ENCODE measurements at regions not wholly inside any gene's neighbourhood (a gene's known extent, or its start where the extent isn't known, plus 50 kb on each side); places are given as distances from the start of the nearest gene placed in this dataset.

GRCh38 chr9:89799221-89799620 is 194.4 kb downstream of the GADD45G start:
- Histone ChIP-seq H2AK5ac (ENCODE audit: low read depth, low read length) (no peak overlapping the region; the same call in 1 of the 2 replicates), H3K36me3 (ENCODE audit: control insufficient read depth in 2 of 4, insufficient read depth in 4 of 4, low read length in 3 of 4) (no peaks in the 10 kb centered on the region), H3K23me2 (ENCODE audit: low read depth, low read length) (no peaks in the 10 kb centered on the region), H3K9ac (replicated peaks in 1 of 4; ENCODE audit: extremely low read depth in 1 of 4, low read depth in 3 of 4, low read length in 3 of 4) (no peak overlapping the region), H3K4me1 (replicated peaks in 1 of 4; ENCODE audit: control insufficient read depth in 3 of 4, insufficient read depth in 4 of 4, low read length in 3 of 4) (peaks cover 0 to 4% (median under 1%) of the 10 kb centered on the region in 4 experiments; a peak in 3 of 7 replicates), H2BK5ac (ENCODE audit: low read depth, low read length) (no peak overlapping the region), H3K4ac (replicated peaks; ENCODE audit: insufficient read length, low read depth, low read length) (no peak overlapping the region), H3K4me2 (ENCODE audit: insufficient read depth in 1 of 2, low read depth in 2 of 2, low read length in 2 of 2) (no peak overlapping the region), H2BK20ac (ENCODE audit: low read length) (no peak overlapping the region), H2BK120ac (replicated peaks; ENCODE audit: low read depth, low read length) (no peak overlapping the region), H3K79me2 (ENCODE audit: control insufficient read depth in 1 of 2, insufficient read depth in 2 of 2, low read length in 2 of 2) (no peaks in the 10 kb centered on the region), H3K79me1 (ENCODE audit: low read depth, low read length) (no peaks in the 10 kb centered on the region), H3K23ac (ENCODE audit: insufficient read length) (no peak overlapping the region), H3K9me3 (ENCODE audit: insufficient read depth in 2 of 2, low read depth in 1 of 2, low read length in 1 of 2) (no peaks in the 10 kb centered on the region), H2BK15ac (ENCODE audit: low read length) (no peak overlapping the region), H3K4me3 (ENCODE audit: extremely low read depth in 1 of 4, insufficient read depth in 2 of 4, low read depth in 3 of 4, low read length in 4 of 4) (no peak overlapping the region), H2AFZ (ENCODE audit: low read length) (0 out of 2 replicates have a peak overlapping the region, but pooled peaks have one; percentile 29), H3K27me3 (replicated peaks in 1 of 4; ENCODE audit: control insufficient read depth in 3 of 4, extremely low read depth in 1 of 4, insufficient read depth in 3 of 4, low read length in 3 of 4) (no peaks in the 10 kb centered on the region), H4K91ac (replicated peaks; ENCODE audit: insufficient read length, low read length) (no peak overlapping the region), H3K56ac (replicated peaks; ENCODE audit: insufficient read length, low read depth, low read length) (no peak overlapping the region), H2BK12ac (ENCODE audit: low read depth, low read length) (no peak overlapping the region), H4K8ac (ENCODE audit: extremely low read depth, insufficient read depth, low read length) (no peak overlapping the region), H3K18ac (ENCODE audit: extremely low read depth, low read length) (no peak overlapping the region), H4K20me1 (replicated peaks in 1 of 2; ENCODE audit: control insufficient read depth in 1 of 2, insufficient read depth in 2 of 2, low read length in 2 of 2) (no peaks in the 10 kb centered on the region), H3K14ac (ENCODE audit: insufficient read length) (no peak overlapping the region), H4K5ac (ENCODE audit: insufficient read length, low read depth, low read length) (no peak overlapping the region), H3K27ac (ENCODE audit: low read depth, low read length) (no peak overlapping the region)
- WGBS, 2 experiments (ENCODE audit: extremely low coverage in 1 of 2, insufficient coverage in 1 of 2, insufficient read length in 1 of 2, insufficient replicate concordance in 2 of 2, low coverage in 1 of 2, low lambda C conversion rate in 2 of 2, missing lambda C conversion rate in 1 of 2) = 86% methylated on average over 7 of the region's 7 CpGs; no CpG with 5 or more reads in 1 of the 2 experiments
- DNase-seq (ENCODE audit: low read depth in 1 of 2, low spot score in 2 of 2) (no peak), FAIRE-seq (no peak)
- POLR2A ChIA-PET (ENCODE audit: partially characterized antibody) = no interaction called here
- CTCF ChIA-PET (ENCODE audit: partially characterized antibody) = no interaction called here
- TF ChIP-seq POLR2A (IDR thresholded peaks at IDR 0.05; ENCODE audit: control extremely low read depth in 1 of 2, low read depth in 2 of 2, low read length in 2 of 2) (no peak), YY1 (IDR thresholded peaks at IDR 0.05; ENCODE audit: low read depth, low read length) (no peak), TAF7 (optimal IDR thresholded peaks at IDR 0.05; ENCODE audit: borderline replicate concordance, low read depth, low read length) (no peak), E2F6 (IDR thresholded peaks at IDR 0.05) (no peak)

Measured in H1 (cell line).